Esophagus squamous epithelium (tissue), 5 donors: ENCODE measurements at regions not wholly inside any gene's neighbourhood (a gene's known extent, or its start where the extent isn't known, plus 50 kb on each side); places are given as distances from the start of the nearest gene placed in this dataset.

Experiments used
- DNase-seq: peaks from one replicate; lab custom pipeline; 2025; lab: John Stamatoyannopoulos, UW
- H3K27ac ChIP-seq, 4 donors: fragments of 200-600 bp; sonication (generic); one replicate each; pipeline ENCODE4 v1.5.1; 2016 to 2019; ENCODE audit warnings: mild to moderate bottlenecking in 1 of 4
- H3K27me3 ChIP-seq, 4 donors: fragments of 200-600 bp; sonication (generic); 1 replicate in 3 of 4; 2 replicates in 1 of 4; pipeline versions ENCODE4 v1.5.1 to v1.6.0; 2017 to 2021; ENCODE audit warnings: antibody characterized with exemption in 1 of 4
- H3K36me3 ChIP-seq, 3 donors: fragments of 200-600 bp; sonication (generic); one replicate each; pipeline ENCODE4 v1.5.1; 2016 to 2019
- H3K4me1 ChIP-seq, 3 donors: fragments of 200-600 bp; sonication (generic); one replicate each; pipeline ENCODE4 v1.5.1; 2017 to 2019
- H3K4me3 ChIP-seq, 4 donors: fragments of 200-600 bp; sonication (generic); 1 replicate in 3 of 4; 2 replicates in 1 of 4; pipeline ENCODE4 v1.5.1; 2016 to 2019; ENCODE audit warnings: mild to moderate bottlenecking in 2 of 4, moderate library complexity in 1 of 4
- H3K9me3 ChIP-seq, 3 donors: fragments of 200-600 bp; sonication (generic); one replicate each; pipeline ENCODE4 v1.5.1; 2016 to 2019
- POLR2A ChIP-seq, 4 donors: fragments of 450-650 bp; IDR thresholded peaks; one replicate each; pipeline ENCODE4 v1.6.1; 2017; ENCODE audit warnings: antibody characterized with exemption in 4 of 4, mild to moderate bottlenecking in 4 of 4, moderate library complexity in 3 of 4
- WGBS, 2 donors: methylation state at CpG; one replicate each; pipeline ENCODE4 v1.1.5; 2018; 5-methylcytosine and 5-hydroxymethylcytosine counted together
- intact Hi-C: fragments of 100-400 bp; cut with DNase I; formaldehyde crosslinking; loops from one replicate; pipeline ENCODE4 v1.15.0; 2022
- TF ChIP-seq, protein P1 (sequence below), 6 experiments: fragments of 450-650 bp in 4 of 6; fragments of 200-600 bp in 2 of 6; sonication (generic) in 2 of 6; IDR thresholded peaks; one replicate each; pipeline ENCODE4 v1.5.1; 2016 to 2019; ENCODE audit warnings: antibody characterized with exemption in 6 of 6, mild to moderate bottlenecking in 4 of 6, moderate library complexity in 4 of 6
- donor health status: DM: yes; HTN: yes; CAD: no.

DNA sequence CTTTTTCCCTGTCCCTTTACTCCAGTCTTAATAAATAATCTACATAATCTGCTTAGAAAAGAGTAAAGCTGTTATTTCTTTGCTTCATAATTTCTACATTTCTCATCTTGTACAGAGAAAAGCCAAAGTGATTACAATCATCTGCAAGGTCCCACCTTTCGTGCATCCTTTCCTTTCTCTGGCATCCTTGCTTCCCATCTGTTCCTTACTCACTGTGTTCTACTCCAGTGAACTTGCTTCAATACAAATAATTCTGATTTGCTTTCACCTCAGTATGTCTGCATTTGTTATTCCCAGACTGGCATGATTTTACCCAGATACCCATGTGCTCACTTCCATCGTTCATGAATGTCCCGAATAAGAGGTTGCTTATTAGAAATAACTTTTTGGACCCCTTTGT, 99.4 kb upstream of the DSEL start:
- DNase-seq, result no peak
- intact Hi-C loops, result no loop called here

DNA sequence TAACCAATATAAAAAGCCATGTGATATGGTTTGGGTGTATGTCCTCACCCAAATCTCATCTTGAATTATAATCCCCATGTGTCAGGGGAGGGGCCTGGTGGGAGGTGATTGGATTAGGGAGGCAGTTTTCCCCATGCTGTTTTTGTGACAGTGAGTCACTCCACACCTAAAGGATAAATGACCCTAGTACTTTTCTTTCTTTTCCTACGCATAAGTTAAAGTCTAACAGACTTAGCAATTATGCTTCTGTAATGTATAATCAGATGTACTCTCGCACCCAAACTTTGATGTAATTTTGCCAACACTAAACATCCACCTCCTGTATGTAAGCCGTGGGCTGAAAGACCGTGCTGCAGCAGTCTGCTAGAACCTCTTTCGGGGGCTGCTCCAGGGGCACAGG, 97.2 kb upstream of the DSEL start:
- intact Hi-C loops, result no loop called here
- no peaks in the 10 kb centered on the region for H3K27me3 ChIP-seq
- 84 to 89% methylated on average over 5 of the region's 5 CpGs for WGBS, 2 donors
- H3K4me1 ChIP-seq, result no peaks in the 10 kb centered on the region
- H3K4me3 ChIP-seq, result no peak overlapping the region
- H3K27ac ChIP-seq, result no peak overlapping the region
- H3K36me3 ChIP-seq, result no peaks in the 10 kb centered on the region
- no peaks in the 10 kb centered on the region for H3K9me3 ChIP-seq
- no peak for DNase-seq
- TF ChIP-seq, protein P1, sequence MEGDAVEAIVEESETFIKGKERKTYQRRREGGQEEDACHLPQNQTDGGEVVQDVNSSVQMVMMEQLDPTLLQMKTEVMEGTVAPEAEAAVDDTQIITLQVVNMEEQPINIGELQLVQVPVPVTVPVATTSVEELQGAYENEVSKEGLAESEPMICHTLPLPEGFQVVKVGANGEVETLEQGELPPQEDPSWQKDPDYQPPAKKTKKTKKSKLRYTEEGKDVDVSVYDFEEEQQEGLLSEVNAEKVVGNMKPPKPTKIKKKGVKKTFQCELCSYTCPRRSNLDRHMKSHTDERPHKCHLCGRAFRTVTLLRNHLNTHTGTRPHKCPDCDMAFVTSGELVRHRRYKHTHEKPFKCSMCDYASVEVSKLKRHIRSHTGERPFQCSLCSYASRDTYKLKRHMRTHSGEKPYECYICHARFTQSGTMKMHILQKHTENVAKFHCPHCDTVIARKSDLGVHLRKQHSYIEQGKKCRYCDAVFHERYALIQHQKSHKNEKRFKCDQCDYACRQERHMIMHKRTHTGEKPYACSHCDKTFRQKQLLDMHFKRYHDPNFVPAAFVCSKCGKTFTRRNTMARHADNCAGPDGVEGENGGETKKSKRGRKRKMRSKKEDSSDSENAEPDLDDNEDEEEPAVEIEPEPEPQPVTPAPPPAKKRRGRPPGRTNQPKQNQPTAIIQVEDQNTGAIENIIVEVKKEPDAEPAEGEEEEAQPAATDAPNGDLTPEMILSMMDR (IDR thresholded peaks at IDR 0.05), result no peak
- TF ChIP-seq POLR2A (IDR thresholded peaks at IDR 0.05), result no peak

More for the DNA sequence above, 99.4 kb upstream of the DSEL start:
- TF ChIP-seq, protein P1 (IDR thresholded peaks at IDR 0.05), result no peak
- TF ChIP-seq POLR2A (IDR thresholded peaks at IDR 0.05), result no peak
- Histone ChIP-seq H3K4me1 (no peaks in the 10 kb centered on the region), H3K36me3 (no peaks in the 10 kb centered on the region), H3K9me3 (no peaks in the 10 kb centered on the region), H3K27ac (no peak overlapping the region), H3K27me3 (no peaks in the 10 kb centered on the region), H3K4me3 (no peak overlapping the region)
- WGBS, 2 donors, result 74 to 79% methylated on average over 3 of the region's 3 CpGs

DNA sequence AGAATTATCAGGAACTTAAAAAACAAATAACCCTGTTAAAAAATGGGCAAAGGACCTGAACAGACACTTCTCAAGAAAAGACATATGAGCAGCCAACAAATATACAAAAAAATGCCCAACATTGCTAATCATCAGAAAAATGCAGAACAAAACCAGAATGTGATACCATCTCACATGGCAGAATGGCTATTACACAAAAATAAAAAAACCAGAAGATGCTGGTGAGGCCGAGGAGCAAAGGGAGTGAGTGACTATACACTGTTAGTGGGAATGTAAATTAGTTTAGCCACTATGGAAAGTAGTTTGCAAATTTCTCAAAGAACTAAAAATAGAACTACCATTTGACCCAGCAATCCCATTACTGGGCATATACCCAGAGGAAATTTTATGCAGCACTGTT, 95.8 kb upstream of the DSEL start:
- Histone ChIP-seq H3K27me3 (no peaks in the 10 kb centered on the region), H3K4me1 (no peaks in the 10 kb centered on the region), H3K4me3 (no peak overlapping the region), H3K27ac (no peak overlapping the region), H3K9me3 (no peaks in the 10 kb centered on the region), H3K36me3 (no peaks in the 10 kb centered on the region)
- no peak for DNase-seq
- intact Hi-C loops, result no loop called here
- WGBS, 2 donors, result 58 to 71% methylated on average over 1 of the region's 1 CpG
- TF ChIP-seq, protein P1 (IDR thresholded peaks at IDR 0.05), result no peak
- TF ChIP-seq POLR2A (IDR thresholded peaks at IDR 0.05), result no peak

DNA sequence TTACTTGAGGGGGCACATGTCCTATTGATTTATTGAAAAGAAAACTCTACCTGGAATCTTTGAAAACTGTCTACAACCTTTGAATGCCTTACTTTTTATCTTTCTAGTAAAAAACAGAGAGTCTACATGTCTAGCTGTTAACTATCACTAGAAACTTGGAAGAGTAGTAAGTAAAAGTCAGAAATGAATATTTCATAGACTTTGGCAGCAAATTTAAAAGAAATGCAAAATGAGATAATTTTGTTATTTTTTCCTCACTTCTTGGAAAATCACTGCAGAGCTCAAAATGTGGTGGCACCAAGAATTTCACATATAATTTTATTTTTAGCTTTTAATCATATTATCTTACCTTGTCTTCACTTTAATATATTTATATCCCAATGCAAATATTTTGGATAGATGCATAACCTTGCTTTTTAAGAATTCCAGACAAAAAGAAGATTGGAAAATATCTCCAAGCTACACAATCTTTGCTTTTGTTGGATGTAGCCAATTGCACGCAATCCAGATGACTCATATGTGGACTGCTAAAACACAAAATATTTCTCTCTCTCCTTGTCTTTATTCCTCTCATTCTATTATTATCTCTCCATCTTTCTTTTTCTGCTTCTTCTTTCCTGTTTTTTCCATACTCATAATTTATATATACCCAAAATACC, 92.2 kb upstream of the DSEL start:
- no peak for DNase-seq
- intact Hi-C loops, result no loop called here
- H3K27ac ChIP-seq, result no peak overlapping the region

DNA sequence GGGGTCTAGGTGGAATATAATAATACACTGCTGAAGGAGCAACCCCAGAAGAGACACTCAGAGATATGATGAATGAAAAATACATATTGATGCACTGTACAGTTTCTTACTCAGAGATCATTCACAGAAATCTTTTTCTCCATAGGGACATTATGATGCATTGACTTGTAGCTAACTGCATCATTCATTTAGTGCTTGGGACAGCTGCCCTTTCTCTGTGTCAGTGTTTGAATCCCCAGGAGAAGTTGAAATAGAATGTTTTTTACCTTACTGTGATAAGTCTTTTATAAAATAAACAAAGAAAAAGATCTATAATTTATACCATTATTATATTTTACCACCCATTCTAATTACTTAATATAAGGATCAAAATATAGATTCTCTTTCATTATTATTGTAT, 91.7 kb upstream of the DSEL start:
- Histone ChIP-seq H3K9me3 (peaks cover 0 to 4% (median 0%) of the 10 kb centered on the region in 3 donors), H3K4me3 (no peak overlapping the region), H3K36me3 (no peaks in the 10 kb centered on the region), H3K4me1 (no peaks in the 10 kb centered on the region), H3K27me3 (no peaks in the 10 kb centered on the region), H3K27ac (no peak overlapping the region)
- intact Hi-C loops, result no loop called here
- no peak for TF ChIP-seq POLR2A (IDR thresholded peaks at IDR 0.05)
- TF ChIP-seq, protein P1 (IDR thresholded peaks at IDR 0.05), result no peak
- DNase-seq, result no peak

More for the DNA sequence above, 92.2 kb upstream of the DSEL start:
- no peaks in the 10 kb centered on the region for H3K36me3 ChIP-seq
- H3K4me3 ChIP-seq, result no peak overlapping the region
- H3K4me1 ChIP-seq, result no peaks in the 10 kb centered on the region
- WGBS, 2 donors, result 40 to 67% methylated on average over 1 of the region's 1 CpG
- H3K27me3 ChIP-seq, result no peaks in the 10 kb centered on the region
- no peak for TF ChIP-seq POLR2A (IDR thresholded peaks at IDR 0.05)
- TF ChIP-seq, protein P1 (IDR thresholded peaks at IDR 0.05), result no peak
- peaks cover 0 to under 1% (median 0%) of the 10 kb centered on the region in 3 donors for H3K9me3 ChIP-seq
